H1 (cell line): ENCODE measurements at regions not wholly inside any gene's neighbourhood (a gene's known extent, or its start where the extent isn't known, plus 50 kb on each side); places are given as distances from the start of the nearest gene placed in this dataset.
"Not testable (repeated sequence)": the region's sequence is repeated elsewhere in the genome, so short reads cannot be mapped to it uniquely, and the experiment has no call there.

Experiments used
- CTCF ChIA-PET: fragments of 300-600 bp; sonication (Branson Sonifier 250); formaldehyde crosslinking; loops from one replicate; lab custom pipeline; 2021; ENCODE audit not compliant: partially characterized antibody; lab: Charles Lee
- POLR2A ChIA-PET: fragments of 300-600 bp; sonication (Branson Sonifier 250); formaldehyde crosslinking; loops from one replicate; lab custom pipeline; 2021; ENCODE audit warnings: inconsistent platforms; ENCODE audit not compliant: partially characterized antibody; lab: Charles Lee
- DNase-seq, 2 experiments: peaks; one replicate each; pipeline versions ENCODE4 v3.0.0 to v3.0.0-alpha.2; 2010 to 2022; ENCODE audit warnings: low spot score in 2 of 2, low read depth in 1 of 2, mixed read lengths in 1 of 2
- FAIRE-seq: peaks from 2 replicates; lab custom pipeline; 2011; peaks lifted over from hg19 to GRCh38; lab: Jason Lieb, UNC
- H2AFZ ChIP-seq: 2 replicates; pipeline ENCODE4 v1.8.1; 2012; ENCODE audit warnings: low read length, inconsistent platforms
- H2AK5ac ChIP-seq: 2 replicates; pipeline ENCODE4 v1.6.1; 2013; ENCODE audit warnings: low read depth, low read length
- H2BK120ac ChIP-seq: replicated peaks from 2 replicates; pipeline ENCODE3; 2013; ENCODE audit warnings: low read depth, low read length, inconsistent platforms
- H2BK12ac ChIP-seq: 2 replicates; pipeline ENCODE4 v1.6.1; 2013; ENCODE audit warnings: low read depth, low read length
- H2BK15ac ChIP-seq: 2 replicates; pipeline ENCODE4 v1.6.1; 2013; ENCODE audit warnings: low read length
- H2BK20ac ChIP-seq: 2 replicates; pipeline ENCODE4 v1.6.1; 2013; ENCODE audit warnings: low read length
- H2BK5ac ChIP-seq: 2 replicates; pipeline ENCODE4 v1.6.1; 2013; ENCODE audit warnings: low read depth, low read length
- H3K14ac ChIP-seq: 2 replicates; pipeline ENCODE4 v1.6.1; 2013; ENCODE audit warnings: inconsistent platforms; ENCODE audit not compliant: insufficient read length
- H3K18ac ChIP-seq: 2 replicates; pipeline ENCODE4 v1.6.1; 2013; ENCODE audit warnings: low read length; ENCODE audit errors: extremely low read depth
- H3K23ac ChIP-seq: 2 replicates; pipeline ENCODE4 v1.6.1; 2013; ENCODE audit warnings: inconsistent platforms; ENCODE audit not compliant: insufficient read length
- H3K23me2 ChIP-seq: 2 replicates; pipeline ENCODE4 v1.6.1; 2013; ENCODE audit warnings: low read depth, low read length
- H3K27ac ChIP-seq: 2 replicates; pipeline ENCODE4 v1.6.1; 2011; ENCODE audit warnings: low read depth, low read length, inconsistent platforms
- H3K27me3 ChIP-seq, 4 experiments: replicated peaks in 1 of 4; 1 replicate in 1 of 4; 2 replicates in 3 of 4; pipeline versions ENCODE4 v1.6.1 to v1.8.1; 2011 to 2013; ENCODE audit warnings: low read length in 3 of 4, mild to moderate bottlenecking in 3 of 4, inconsistent platforms in 2 of 4, mixed read lengths in 2 of 4, moderate library complexity in 1 of 4; ENCODE audit not compliant: control insufficient read depth in 3 of 4, insufficient read depth in 3 of 4; ENCODE audit errors: extremely low read depth in 1 of 4
- H3K36me3 ChIP-seq, 4 experiments: 2 replicates each; pipeline versions ENCODE4 v1.6.1 to v1.8.1; 2011 to 2013; ENCODE audit warnings: mild to moderate bottlenecking in 4 of 4, low read length in 3 of 4, moderate library complexity in 2 of 4, control low read depth in 1 of 4, inconsistent platforms in 1 of 4; ENCODE audit not compliant: insufficient read depth in 4 of 4, control insufficient read depth in 2 of 4
- H3K4ac ChIP-seq: replicated peaks from 2 replicates; pipeline ENCODE3; 2013; ENCODE audit warnings: low read length, low read depth, mixed read lengths, inconsistent platforms; ENCODE audit not compliant: insufficient read length
- H3K4me1 ChIP-seq, 4 experiments: replicated peaks in 1 of 4; 1 replicate in 1 of 4; 2 replicates in 3 of 4; pipeline versions ENCODE4 v1.6.1 to v1.8.1; 2011 to 2013; ENCODE audit warnings: low read length in 3 of 4, inconsistent platforms in 2 of 4, mixed read lengths in 1 of 4; ENCODE audit not compliant: insufficient read depth in 4 of 4, control insufficient read depth in 3 of 4
- H3K4me2 ChIP-seq, 2 experiments: 2 replicates each; pipeline versions ENCODE4 v1.6.1 to v1.8.1; 2011 to 2013; ENCODE audit warnings: low read depth in 2 of 2, low read length in 2 of 2, control low read depth in 1 of 2, inconsistent platforms in 1 of 2, mild to moderate bottlenecking in 1 of 2; ENCODE audit not compliant: insufficient read depth in 1 of 2
- H3K4me3 ChIP-seq, 4 experiments: fragments of 200-600, 300-600 bp in 1 of 4; sonication (generic), shearing (Covaris generic), sonication (Bioruptor Twin) in 1 of 4; 2 replicates each; pipeline versions ENCODE4 v1.5.1 to v1.8.1; 2011 to 2016; ENCODE audit warnings: low read length in 4 of 4, low read depth in 3 of 4, control low read depth in 2 of 4, inconsistent platforms in 2 of 4, mild to moderate bottlenecking in 2 of 4, mixed read lengths in 1 of 4, moderate library complexity in 1 of 4; ENCODE audit not compliant: insufficient read depth in 2 of 4; ENCODE audit errors: extremely low read depth in 1 of 4
- H3K56ac ChIP-seq: replicated peaks from 2 replicates; pipeline ENCODE3; 2013; ENCODE audit warnings: low read depth, mild to moderate bottlenecking, mixed read lengths, low read length, inconsistent platforms; ENCODE audit not compliant: insufficient read length
- H3K79me1 ChIP-seq: 2 replicates; pipeline ENCODE4 v1.6.1; 2013; ENCODE audit warnings: low read depth, low read length, control low read depth
- H3K79me2 ChIP-seq, 2 experiments: 2 replicates each; pipeline versions ENCODE4 v1.6.1 to v1.8.1; 2012 to 2013; ENCODE audit warnings: low read length in 2 of 2, mild to moderate bottlenecking in 2 of 2, inconsistent platforms in 1 of 2; ENCODE audit not compliant: insufficient read depth in 2 of 2, control insufficient read depth in 1 of 2
- H3K9ac ChIP-seq, 4 experiments: replicated peaks in 1 of 4; 1 replicate in 1 of 4; 2 replicates in 3 of 4; pipeline versions ENCODE4 v1.6.1 to v1.8.1; 2011 to 2013; ENCODE audit warnings: low read depth in 3 of 4, low read length in 3 of 4, control low read depth in 2 of 4, mild to moderate bottlenecking in 2 of 4, moderate library complexity in 2 of 4, inconsistent platforms in 1 of 4; ENCODE audit errors: extremely low read depth in 1 of 4
- H3K9me3 ChIP-seq, 2 experiments: 2 replicates each; pipeline versions ENCODE4 v1.6.1 to v1.8.1; 2012 to 2013; ENCODE audit warnings: mild to moderate bottlenecking in 2 of 2, moderate library complexity in 2 of 2, control low read depth in 1 of 2, inconsistent platforms in 1 of 2, low read depth in 1 of 2, low read length in 1 of 2, mixed read lengths in 1 of 2; ENCODE audit not compliant: insufficient read depth in 2 of 2
- H4K20me1 ChIP-seq, 2 experiments: replicated peaks in 1 of 2; 2 replicates each; pipeline versions ENCODE3 to v1.8.1; 2011 to 2013; ENCODE audit warnings: inconsistent platforms in 2 of 2, low read length in 2 of 2, mild to moderate bottlenecking in 1 of 2; ENCODE audit not compliant: insufficient read depth in 2 of 2, control insufficient read depth in 1 of 2
- H4K5ac ChIP-seq: 2 replicates; pipeline ENCODE4 v1.6.1; 2013; ENCODE audit warnings: low read length, low read depth, mixed read lengths, inconsistent platforms; ENCODE audit not compliant: insufficient read length
- H4K8ac ChIP-seq: 2 replicates; pipeline ENCODE4 v1.8.0; 2013; ENCODE audit warnings: mild to moderate bottlenecking, moderate library complexity, low read length, inconsistent platforms; ENCODE audit not compliant: insufficient read depth; ENCODE audit errors: extremely low read depth
- H4K91ac ChIP-seq: replicated peaks from 2 replicates; pipeline ENCODE3; 2013; ENCODE audit warnings: low read length, mixed read lengths, inconsistent platforms; ENCODE audit not compliant: insufficient read length
- WGBS, 2 experiments: shearing (Covaris generic) in 1 of 2; methylation state at CpG; one replicate each; pipeline versions ENCODE4 v1.1.6 to v1.1.7; 2013 to 2015; ENCODE audit warnings: low lambda C conversion rate in 2 of 2, mixed read lengths in 2 of 2, inconsistent platforms in 1 of 2, low coverage in 1 of 2, missing lambda C conversion rate in 1 of 2; ENCODE audit not compliant: insufficient replicate concordance in 2 of 2, insufficient coverage in 1 of 2, insufficient read length in 1 of 2; ENCODE audit errors: extremely low coverage in 1 of 2, missing lambda C conversion rate in 1 of 2; 5-methylcytosine and 5-hydroxymethylcytosine counted together

- H2BK20ac ChIP-seq, CTCF ChIA-PET, H2BK12ac ChIP-seq, H3K14ac ChIP-seq, H3K18ac ChIP-seq, H4K91ac ChIP-seq, FAIRE-seq, H4K8ac ChIP-seq, H3K79me2 ChIP-seq, H3K4ac ChIP-seq, H3K27ac ChIP-seq, H3K23ac ChIP-seq, H3K23me2 ChIP-seq, H3K79me1 ChIP-seq, H3K27me3 ChIP-seq, H4K5ac ChIP-seq, H2BK120ac ChIP-seq, H3K4me1 ChIP-seq, H3K4me3 ChIP-seq, DNase-seq, H3K9me3 ChIP-seq, H2BK15ac ChIP-seq, H3K9ac ChIP-seq, H3K36me3 ChIP-seq, H2AFZ ChIP-seq, H2AK5ac ChIP-seq, H4K20me1 ChIP-seq, H2BK5ac ChIP-seq, H3K56ac ChIP-seq, H3K4me2 ChIP-seq, POLR2A ChIA-PET: not testable (repeated sequence)
- WGBS, 2 experiments: no CpG with 5 or more reads among the region's 2 CpGs
Measured at GRCh38 chr1:120257778-120258105, 81.4 kb upstream of the SEC22B start.

GRCh38 chr1:120257064-120257777 lies 80.9 kb upstream of the SEC22B start:
- H3K14ac ChIP-seq, H2AFZ ChIP-seq, H3K9me3 ChIP-seq, POLR2A ChIA-PET, DNase-seq, H3K4me2 ChIP-seq, H3K79me1 ChIP-seq, H4K20me1 ChIP-seq, H3K9ac ChIP-seq, CTCF ChIA-PET, H2BK15ac ChIP-seq, H3K4me3 ChIP-seq, H2BK5ac ChIP-seq, H2AK5ac ChIP-seq, H3K4ac ChIP-seq, H4K5ac ChIP-seq, H4K8ac ChIP-seq, H3K23ac ChIP-seq, H3K27me3 ChIP-seq, FAIRE-seq, H2BK120ac ChIP-seq, H2BK20ac ChIP-seq, H3K79me2 ChIP-seq, H3K4me1 ChIP-seq, H3K23me2 ChIP-seq, H3K36me3 ChIP-seq, H4K91ac ChIP-seq, H3K56ac ChIP-seq, H3K27ac ChIP-seq, H2BK12ac ChIP-seq, H3K18ac ChIP-seq: not testable (repeated sequence)
- no CpG with 5 or more reads among the region's 6 CpGs for WGBS, 2 experiments
